NCI-H345 treated with DMSO at 0.1 percent for 48 hours (cell line): ENCODE measurements at regions not wholly inside any gene's neighbourhood (a gene's known extent, or its start where the extent isn't known, plus 50 kb on each side); places are given as distances from the start of the nearest gene placed in this dataset.
A peak's percentile ranks its signal among the peaks of the same experiment; 100 is the strongest.
"Not testable (repeated sequence)": the region's sequence is repeated elsewhere in the genome, so short reads cannot be mapped to it uniquely, and the experiment has no call there.

Experiments
- DNase-seq: peaks from one replicate; lab custom pipeline; 2025; ENCODE audit not compliant: unreplicated experiment; lab: John Stamatoyannopoulos, UW

- DNase-seq = no peak
Measured at GRCh38 chr6:81625216-81625615, 127.3 kb downstream of the TENT5A start.

GRCh38 chr6:81624453-81624852 lies 128.0 kb downstream of the TENT5A start:
- no peak for DNase-seq

GRCh38 chr6:81623106-81623759 lies 129.2 kb downstream of the TENT5A start:
- DNase-seq = no peak

- no peak for DNase-seq
Measured at GRCh38 chr6:81621816-81622395, 130.6 kb downstream of the TENT5A start.

- peak; percentile 23 for DNase-seq
Measured at GRCh38 chr6:81614292-81614691, 138.2 kb downstream of the TENT5A start.

GRCh38 chr6:81613606-81614005 lies 138.9 kb downstream of the TENT5A start:
- DNase-seq = no peak

GRCh38 chr6:81612136-81612535 lies 140.3 kb downstream of the TENT5A start:
- no peak for DNase-seq

- no peak for DNase-seq
Measured at GRCh38 chr6:81609736-81610135, 142.7 kb downstream of the TENT5A start.

- DNase-seq = no peak
Measured at GRCh38 chr6:81608776-81609175, 143.7 kb downstream of the TENT5A start.

- DNase-seq = no peak
Measured at GRCh38 chr6:81606965-81607381, 145.5 kb downstream of the TENT5A start.

GRCh38 chr6:81605526-81605925 lies 147.0 kb downstream of the TENT5A start:
- no peak for DNase-seq

- DNase-seq = no peak
Measured at GRCh38 chr6:81601918-81602317, 150.6 kb downstream of the TENT5A start.

- not testable (repeated sequence) for DNase-seq
Measured at GRCh38 chr6:81600488-81600887, 152.0 kb downstream of the TENT5A start.

- DNase-seq = no peak
Measured at GRCh38 chr6:81594501-81594900, 158.0 kb downstream of the TENT5A start.

- no peak for DNase-seq
Measured at GRCh38 chr6:81590314-81590691, 162.2 kb downstream of the TENT5A start.

- DNase-seq = no peak
Measured at GRCh38 chr6:81589465-81590313, 162.8 kb downstream of the TENT5A start.

GRCh38 chr6:81585686-81586085 lies 166.8 kb downstream of the TENT5A start:
- not testable (repeated sequence) for DNase-seq

- not testable (repeated sequence) for DNase-seq
Measured at GRCh38 chr6:81584156-81584555, 168.3 kb downstream of the TENT5A start.

GRCh38 chr6:81575442-81575841 lies 177.0 kb downstream of the TENT5A start:
- no peak for DNase-seq

GRCh38 chr6:81572020-81572419 lies 180.5 kb downstream of the TENT5A start:
- no peak for DNase-seq

GRCh38 chr6:81570681-81571080 lies 181.8 kb downstream of the TENT5A start:
- DNase-seq = no peak

- DNase-seq = no peak
Measured at GRCh38 chr6:81568973-81569372, 183.5 kb downstream of the TENT5A start.
